ENCODE measurements at regions not wholly inside any gene's neighbourhood (a gene's known extent, or its start where the extent isn't known, plus 50 kb on each side); places are given as distances from the start of the nearest gene placed in this dataset.
A peak's percentile ranks its signal among the peaks of the same experiment; 100 is the strongest.

GRCh38 chr3:104835376-104835775 lies 531.3 kb upstream of the ALCAM start:
- no peak for DNase-seq (ENCODE audit: low read depth)
- ChIA-PET CTCF (no interaction called here), POLR2A (no interaction called here)
- H3K36me3 ChIP-seq (ENCODE audit: control insufficient read depth, insufficient read depth, low read length): no peaks in the 10 kb centered on the region
- no peak for TF ChIP-seq CTCF (IDR thresholded peaks at IDR 0.05; ENCODE audit: insufficient read depth, low read depth, low read length)
- H3K4me3 ChIP-seq (ENCODE audit: low read depth, low read length): no peak overlapping the region
- H3K27me3 ChIP-seq (ENCODE audit: control insufficient read depth, insufficient read depth, low read length): no peaks in the 10 kb centered on the region

GRCh38 chr3:104846270-104846669 lies 520.4 kb upstream of the ALCAM start:
- no peak overlapping the region for H3K4me3 ChIP-seq (ENCODE audit: low read depth, low read length)
- TF ChIP-seq CTCF (IDR thresholded peaks at IDR 0.05; ENCODE audit: insufficient read depth, low read depth, low read length): no peak
- no peaks in the 10 kb centered on the region for H3K36me3 ChIP-seq (ENCODE audit: control insufficient read depth, insufficient read depth, low read length)
- ChIA-PET POLR2A (no interaction called here), CTCF (no interaction called here)
- DNase-seq (ENCODE audit: low read depth): peak; percentile 13
- no peaks in the 10 kb centered on the region for H3K27me3 ChIP-seq (ENCODE audit: control insufficient read depth, insufficient read depth, low read length)

GRCh38 chr3:104849070-104849469 lies 517.6 kb upstream of the ALCAM start:
- ChIA-PET CTCF (no interaction called here), POLR2A (no interaction called here)
- H3K27me3 ChIP-seq (ENCODE audit: control insufficient read depth, insufficient read depth, low read length): no peaks in the 10 kb centered on the region
- no peak overlapping the region for H3K4me3 ChIP-seq (ENCODE audit: low read depth, low read length)
- TF ChIP-seq CTCF (IDR thresholded peaks at IDR 0.05; ENCODE audit: insufficient read depth, low read depth, low read length): no peak
- DNase-seq (ENCODE audit: low read depth): no peak
- no peaks in the 10 kb centered on the region for H3K36me3 ChIP-seq (ENCODE audit: control insufficient read depth, insufficient read depth, low read length)

- POLR2A ChIA-PET: no interaction called here
- no peaks in the 10 kb centered on the region for H3K36me3 ChIP-seq (ENCODE audit: control insufficient read depth, insufficient read depth, low read length)
- no peaks in the 10 kb centered on the region for H3K27me3 ChIP-seq (ENCODE audit: control insufficient read depth, insufficient read depth, low read length)
- TF ChIP-seq CTCF (IDR thresholded peaks at IDR 0.05; ENCODE audit: insufficient read depth, low read depth, low read length): no peak
- CTCF ChIA-PET: no interaction called here
- DNase-seq (ENCODE audit: low read depth): no peak
- H3K4me3 ChIP-seq (ENCODE audit: low read depth, low read length): no peak overlapping the region
Measured at GRCh38 chr3:104854468-104854867, 512.2 kb upstream of the ALCAM start.

GRCh38 chr3:104855702-104856101 lies 511.0 kb upstream of the ALCAM start:
- Histone ChIP-seq H3K36me3 (ENCODE audit: control insufficient read depth, insufficient read depth, low read length) (no peaks in the 10 kb centered on the region), H3K27me3 (ENCODE audit: control insufficient read depth, insufficient read depth, low read length) (no peaks in the 10 kb centered on the region), H3K4me3 (ENCODE audit: low read depth, low read length) (no peak overlapping the region)
- POLR2A ChIA-PET: no interaction called here
- no peak for TF ChIP-seq CTCF (IDR thresholded peaks at IDR 0.05; ENCODE audit: insufficient read depth, low read depth, low read length)
- no peak for DNase-seq (ENCODE audit: low read depth)
- CTCF ChIA-PET: no interaction called here

Data from BJ (cell line).